ENCODE measurements at regions not wholly inside any gene's neighbourhood (a gene's known extent, or its start where the extent isn't known, plus 50 kb on each side); places are given as distances from the start of the nearest gene placed in this dataset.

- Histone ChIP-seq H3K27me3 (ENCODE audit: control insufficient read depth, insufficient read depth, low read length) (no peaks in the 10 kb centered on the region), H3K9me3 (ENCODE audit: control insufficient read depth in 2 of 2, low read length in 2 of 2) (peaks cover 0 to 8% of the 10 kb centered on the region in 2 experiments), H3K36me3 (ENCODE audit: control insufficient read depth, insufficient read depth, low read length) (no peaks in the 10 kb centered on the region), H3K4me3 (ENCODE audit: low read depth, low read length) (no peak overlapping the region), H3K4me1 (ENCODE audit: control insufficient read depth, insufficient read depth, low read length, poor library complexity, severe bottlenecking) (no peaks in the 10 kb centered on the region), H3K27ac (ENCODE audit: insufficient read depth, low read length, poor library complexity, severe bottlenecking) (no peak overlapping the region)
- Mint-ChIP-seq H3K4me1 (no peaks in the 10 kb centered on the region), H3K9me3 (peaks cover 0 to 10% (median 5%) of the 10 kb centered on the region in 7 donors), H3K27ac (no peak overlapping the region), H3K27me3 (no peaks in the 10 kb centered on the region), H3K4me3 (no peak overlapping the region), H3K36me3 (no peaks in the 10 kb centered on the region)
- DNase-seq (no peak), ATAC-seq (ENCODE audit: low read depth in 2 of 2) (no peak)
Observed at GRCh38 chr9:13588151-13589033, 308.9 kb upstream of the MPDZ start.

DNA sequence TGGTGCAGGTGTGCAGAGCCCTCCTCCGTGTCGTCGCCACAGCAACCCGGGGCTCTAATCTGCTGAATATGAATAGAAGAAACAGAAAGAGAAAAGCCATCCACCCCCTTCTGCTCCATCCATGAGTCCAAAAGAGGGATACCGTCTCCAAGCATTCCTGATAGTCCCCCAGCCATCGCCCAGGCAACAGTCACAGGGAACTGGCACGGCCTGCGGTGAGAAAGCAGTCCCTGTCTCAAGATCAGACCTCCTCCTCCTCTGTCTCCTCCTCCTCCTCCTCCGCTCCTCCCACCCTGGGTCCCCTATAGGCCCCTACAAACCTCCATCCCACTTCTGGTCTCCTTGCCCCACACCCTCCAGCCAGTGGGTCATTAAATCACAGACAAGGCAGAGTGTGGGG is 308.1 kb upstream of the MPDZ start:
- no peak overlapping the region for H3K4me3 ChIP-seq (ENCODE audit: low read depth, low read length)
- Mint-ChIP-seq H3K36me3 (no peaks in the 10 kb centered on the region), H3K9me3 (peaks cover 0 to 10% (median 6%) of the 10 kb centered on the region in 7 donors), H3K27ac (no peak overlapping the region), H3K4me3 (no peak overlapping the region), H3K27me3 (no peaks in the 10 kb centered on the region), H3K4me1 (no peaks in the 10 kb centered on the region)
- no peak for DNase-seq
- H3K27ac ChIP-seq (ENCODE audit: insufficient read depth, low read length, poor library complexity, severe bottlenecking) = no peak overlapping the region
- H3K36me3 ChIP-seq (ENCODE audit: control insufficient read depth, insufficient read depth, low read length) = no peaks in the 10 kb centered on the region
- no peaks in the 10 kb centered on the region for H3K27me3 ChIP-seq (ENCODE audit: control insufficient read depth, insufficient read depth, low read length)
- H3K4me1 ChIP-seq (ENCODE audit: control insufficient read depth, insufficient read depth, low read length, poor library complexity, severe bottlenecking) = no peaks in the 10 kb centered on the region
- ATAC-seq (ENCODE audit: low read depth in 2 of 2) = no peak
- peaks cover 0 to 8% of the 10 kb centered on the region in 2 experiments for H3K9me3 ChIP-seq (ENCODE audit: control insufficient read depth in 2 of 2, low read length in 2 of 2)

- no peaks in the 10 kb centered on the region for H3K4me1 Mint-ChIP-seq
- H3K27ac ChIP-seq (ENCODE audit: insufficient read depth, low read length, poor library complexity, severe bottlenecking) = no peak overlapping the region
- H3K4me3 Mint-ChIP-seq = no peak overlapping the region
Observed at GRCh38 chr9:13586587-13587374, 307.3 kb upstream of the MPDZ start.

DNA sequence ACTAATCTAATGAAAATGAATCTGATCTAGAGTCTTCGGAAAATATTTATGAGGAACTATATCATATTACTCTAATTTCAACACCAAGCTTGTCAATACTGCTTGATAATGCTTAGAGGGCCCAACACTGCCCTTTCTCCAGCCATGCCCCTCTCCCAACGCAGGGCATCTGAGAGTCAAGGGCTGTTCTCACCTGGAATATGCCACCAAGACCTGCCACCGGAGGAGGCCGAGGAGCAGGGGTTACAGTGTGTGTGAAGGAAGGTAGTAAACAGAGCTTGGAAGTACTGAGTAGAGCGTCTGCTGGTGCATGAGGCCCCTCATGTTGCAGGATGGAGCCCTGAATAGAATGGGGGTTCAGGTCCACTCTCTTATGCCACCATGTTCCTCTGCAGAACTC is 301.3 kb upstream of the MPDZ start:
- no peak overlapping the region for H3K4me3 Mint-ChIP-seq
- no peaks in the 10 kb centered on the region for H3K36me3 Mint-ChIP-seq
- DNase-seq = no peak

More at GRCh38 chr9:13586587-13587374, 307.3 kb upstream of the MPDZ start:
- Histone ChIP-seq H3K27me3 (ENCODE audit: control insufficient read depth, insufficient read depth, low read length) (no peaks in the 10 kb centered on the region), H3K4me1 (ENCODE audit: control insufficient read depth, insufficient read depth, low read length, poor library complexity, severe bottlenecking) (no peaks in the 10 kb centered on the region), H3K36me3 (ENCODE audit: control insufficient read depth, insufficient read depth, low read length) (no peaks in the 10 kb centered on the region), H3K9me3 (ENCODE audit: control insufficient read depth in 2 of 2, low read length in 2 of 2) (peaks cover 0 to 8% of the 10 kb centered on the region in 2 experiments), H3K4me3 (ENCODE audit: low read depth, low read length) (no peak overlapping the region)
- DNase-seq (no peak), ATAC-seq (ENCODE audit: low read depth in 2 of 2) (no peak)
- H3K27me3 Mint-ChIP-seq = no peaks in the 10 kb centered on the region
- H3K27ac Mint-ChIP-seq = no peak overlapping the region
- H3K36me3 Mint-ChIP-seq = no peaks in the 10 kb centered on the region
- peaks cover 0 to 8% (median 6%) of the 10 kb centered on the region in 7 donors for H3K9me3 Mint-ChIP-seq

GRCh38 chr9:13580131-13580530 is 300.6 kb upstream of the MPDZ start:
- Histone ChIP-seq H3K27ac (ENCODE audit: insufficient read depth, low read length, poor library complexity, severe bottlenecking) (no peak overlapping the region), H3K4me1 (ENCODE audit: control insufficient read depth, insufficient read depth, low read length, poor library complexity, severe bottlenecking) (no peaks in the 10 kb centered on the region), H3K36me3 (ENCODE audit: control insufficient read depth, insufficient read depth, low read length) (no peaks in the 10 kb centered on the region), H3K4me3 (ENCODE audit: low read depth, low read length) (no peak overlapping the region), H3K9me3 (ENCODE audit: control insufficient read depth in 2 of 2, low read length in 2 of 2) (no peaks in the 10 kb centered on the region), H3K27me3 (ENCODE audit: control insufficient read depth, insufficient read depth, low read length) (no peaks in the 10 kb centered on the region)
- no peaks in the 10 kb centered on the region for H3K27me3 Mint-ChIP-seq
- no peak overlapping the region for H3K4me3 Mint-ChIP-seq
- no peaks in the 10 kb centered on the region for H3K36me3 Mint-ChIP-seq
- no peak overlapping the region for H3K27ac Mint-ChIP-seq
- no peaks in the 10 kb centered on the region for H3K4me1 Mint-ChIP-seq
- ATAC-seq (ENCODE audit: low read depth in 2 of 2) (no peak), DNase-seq (no peak)
- peaks cover 4 to 15% (median 9%) of the 10 kb centered on the region in 7 donors for H3K9me3 Mint-ChIP-seq

More for the DNA sequence above, 301.3 kb upstream of the MPDZ start:
- Histone ChIP-seq H3K4me3 (ENCODE audit: low read depth, low read length) (no peak overlapping the region), H3K27ac (ENCODE audit: insufficient read depth, low read length, poor library complexity, severe bottlenecking) (no peak overlapping the region), H3K9me3 (ENCODE audit: control insufficient read depth in 2 of 2, low read length in 2 of 2) (no peaks in the 10 kb centered on the region), H3K4me1 (ENCODE audit: control insufficient read depth, insufficient read depth, low read length, poor library complexity, severe bottlenecking) (no peaks in the 10 kb centered on the region), H3K27me3 (ENCODE audit: control insufficient read depth, insufficient read depth, low read length) (no peaks in the 10 kb centered on the region), H3K36me3 (ENCODE audit: control insufficient read depth, insufficient read depth, low read length) (no peaks in the 10 kb centered on the region)
- no peaks in the 10 kb centered on the region for H3K4me1 Mint-ChIP-seq
- ATAC-seq (ENCODE audit: low read depth in 2 of 2) = no peak
- H3K27ac Mint-ChIP-seq = no peak overlapping the region
- H3K9me3 Mint-ChIP-seq = peaks cover 4 to 13% (median 9%) of the 10 kb centered on the region in 7 donors
- H3K27me3 Mint-ChIP-seq = no peaks in the 10 kb centered on the region

GRCh38 chr9:13576101-13576500 is 296.6 kb upstream of the MPDZ start:
- H3K4me1 Mint-ChIP-seq = no peaks in the 10 kb centered on the region
- H3K4me3 Mint-ChIP-seq = no peak overlapping the region
- no peaks in the 10 kb centered on the region for H3K36me3 Mint-ChIP-seq
- no peak for ATAC-seq (ENCODE audit: low read depth in 2 of 2)
- DNase-seq = no peak
- no peaks in the 10 kb centered on the region for H3K36me3 ChIP-seq (ENCODE audit: control insufficient read depth, insufficient read depth, low read length)
- H3K27ac ChIP-seq (ENCODE audit: insufficient read depth, low read length, poor library complexity, severe bottlenecking) = no peak overlapping the region
- H3K27ac Mint-ChIP-seq = no peak overlapping the region
- no peaks in the 10 kb centered on the region for H3K27me3 ChIP-seq (ENCODE audit: control insufficient read depth, insufficient read depth, low read length)
- no peak overlapping the region for H3K4me3 ChIP-seq (ENCODE audit: low read depth, low read length)
- no peaks in the 10 kb centered on the region for H3K4me1 ChIP-seq (ENCODE audit: control insufficient read depth, insufficient read depth, low read length, poor library complexity, severe bottlenecking)
- H3K9me3 Mint-ChIP-seq = peaks cover 0 to 13% (median 4%) of the 10 kb centered on the region in 7 donors
- H3K27me3 Mint-ChIP-seq = no peaks in the 10 kb centered on the region
- no peaks in the 10 kb centered on the region for H3K9me3 ChIP-seq (ENCODE audit: control insufficient read depth in 2 of 2, low read length in 2 of 2)

DNA sequence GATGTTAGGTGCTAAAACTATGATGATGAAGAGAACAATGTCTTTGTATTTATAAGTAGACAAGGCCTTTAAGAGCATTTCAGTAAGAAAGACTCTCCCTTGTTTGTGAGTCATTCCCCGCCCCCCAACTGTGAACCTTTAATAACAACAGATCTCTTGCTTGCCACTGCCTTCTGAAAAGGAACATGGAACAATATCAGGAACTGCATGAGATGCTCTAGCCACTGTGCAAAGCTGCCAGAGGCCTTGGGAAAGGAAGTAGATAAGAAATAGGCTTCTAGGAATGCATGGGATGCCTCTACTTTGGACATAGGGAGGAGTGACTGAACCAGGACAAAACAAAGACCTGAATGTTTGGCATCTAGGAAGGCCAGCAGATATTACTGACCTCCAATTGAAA is 296.1 kb upstream of the MPDZ start:
- Mint-ChIP-seq H3K27me3 (no peaks in the 10 kb centered on the region), H3K4me3 (no peak overlapping the region), H3K4me1 (no peaks in the 10 kb centered on the region), H3K36me3 (no peaks in the 10 kb centered on the region), H3K27ac (no peak overlapping the region), H3K9me3 (peaks cover 0 to 13% (median 3%) of the 10 kb centered on the region in 7 donors)
- Histone ChIP-seq H3K4me1 (ENCODE audit: control insufficient read depth, insufficient read depth, low read length, poor library complexity, severe bottlenecking) (no peaks in the 10 kb centered on the region), H3K4me3 (ENCODE audit: low read depth, low read length) (no peak overlapping the region), H3K36me3 (ENCODE audit: control insufficient read depth, insufficient read depth, low read length) (no peaks in the 10 kb centered on the region), H3K9me3 (ENCODE audit: control insufficient read depth in 2 of 2, low read length in 2 of 2) (no peaks in the 10 kb centered on the region), H3K27me3 (ENCODE audit: control insufficient read depth, insufficient read depth, low read length) (no peaks in the 10 kb centered on the region), H3K27ac (ENCODE audit: insufficient read depth, low read length, poor library complexity, severe bottlenecking) (no peak overlapping the region)
- DNase-seq (no peak), ATAC-seq (ENCODE audit: low read depth in 2 of 2) (no peak)

Measured in CD4-positive, CD25-positive, alpha-beta regulatory T cell (primary cell).